Fibroblast of skin of right biceps (primary cell): ENCODE measurements at regions not wholly inside any gene's neighbourhood (a gene's known extent, or its start where the extent isn't known, plus 50 kb on each side); places are given as distances from the start of the nearest gene placed in this dataset.
"Not testable (repeated sequence)": the region's sequence is repeated elsewhere in the genome, so short reads cannot be mapped to it uniquely, and the experiment has no call there.

ENCODE experiments used
- DNase-seq: peaks from one replicate; pipeline ENCODE4 v3.0.0-alpha.2; 2013

DNA sequence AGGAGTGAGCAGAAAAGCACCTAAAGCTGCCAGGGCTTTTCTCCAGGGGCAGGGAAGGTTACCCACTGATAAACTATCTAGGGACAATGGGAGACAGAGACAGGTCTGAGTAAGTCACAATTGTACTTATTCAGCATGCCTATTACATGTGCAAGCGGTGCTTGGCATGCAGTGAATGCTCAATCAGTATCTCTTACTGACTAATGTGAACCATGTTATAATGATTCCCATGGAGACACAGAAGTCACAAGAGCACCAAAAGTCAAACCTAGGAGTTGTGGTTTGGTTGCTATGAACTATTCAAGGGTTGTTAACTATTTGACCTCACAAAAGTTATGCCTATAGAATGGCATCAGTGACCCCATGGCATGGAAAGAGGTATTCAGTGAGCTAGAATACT lies 50.0 kb upstream of the RASGRP1 start:
- no peak for DNase-seq

DNA sequence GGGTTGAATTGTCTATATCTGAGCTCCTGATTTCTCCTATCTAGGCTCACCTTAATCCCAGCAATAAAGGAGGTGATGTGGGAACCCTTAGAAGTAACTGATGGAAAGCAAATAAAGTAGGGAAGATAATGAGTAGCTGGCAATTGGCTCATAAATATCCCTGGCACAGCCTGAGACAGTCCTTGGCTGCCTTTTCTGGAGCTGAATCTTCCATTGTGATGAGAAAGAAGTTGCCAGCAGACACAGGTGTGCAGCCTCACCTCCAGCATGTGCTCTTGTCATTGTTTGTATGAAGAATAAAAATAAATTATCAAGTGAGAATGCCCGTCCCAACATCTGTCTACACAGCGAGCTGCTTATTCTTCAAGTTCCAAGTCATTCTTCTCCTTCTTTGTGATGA lies 53.2 kb upstream of the RASGRP1 start:
- DNase-seq = no peak

DNA sequence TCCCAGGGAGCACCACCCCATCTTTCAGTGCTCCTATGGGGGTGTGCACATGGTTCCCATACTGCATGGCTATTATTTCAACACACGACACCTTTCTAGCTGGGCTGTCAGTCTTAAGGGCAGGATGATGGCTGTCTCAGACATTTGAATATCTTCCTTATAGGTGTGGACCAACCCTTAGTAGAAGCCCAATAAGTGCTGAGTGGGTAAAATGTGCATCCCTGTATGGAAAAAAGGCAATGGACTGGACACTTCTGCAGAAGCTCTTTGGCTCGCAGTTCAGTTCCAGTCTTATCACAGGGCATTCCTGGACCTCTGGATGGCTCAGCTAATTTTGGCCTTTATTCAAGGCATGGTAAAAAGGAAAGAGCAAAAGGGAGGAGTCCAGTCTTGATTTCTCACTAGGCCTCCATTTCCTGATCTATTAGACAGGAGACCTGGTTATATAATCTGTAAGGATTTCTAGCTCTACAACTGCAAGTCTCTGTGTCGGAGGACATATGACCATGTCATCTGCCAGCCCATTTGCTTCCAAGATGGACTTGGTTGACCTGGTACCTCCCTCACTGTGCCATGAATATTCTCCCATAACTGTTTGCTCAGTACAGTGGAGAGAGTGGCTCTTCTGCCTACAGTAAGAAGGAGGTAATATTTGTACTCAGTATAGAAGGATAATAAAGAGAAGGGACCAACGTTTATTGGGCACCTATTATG lies 53.8 kb upstream of the RASGRP1 start:
- DNase-seq = no peak

DNA sequence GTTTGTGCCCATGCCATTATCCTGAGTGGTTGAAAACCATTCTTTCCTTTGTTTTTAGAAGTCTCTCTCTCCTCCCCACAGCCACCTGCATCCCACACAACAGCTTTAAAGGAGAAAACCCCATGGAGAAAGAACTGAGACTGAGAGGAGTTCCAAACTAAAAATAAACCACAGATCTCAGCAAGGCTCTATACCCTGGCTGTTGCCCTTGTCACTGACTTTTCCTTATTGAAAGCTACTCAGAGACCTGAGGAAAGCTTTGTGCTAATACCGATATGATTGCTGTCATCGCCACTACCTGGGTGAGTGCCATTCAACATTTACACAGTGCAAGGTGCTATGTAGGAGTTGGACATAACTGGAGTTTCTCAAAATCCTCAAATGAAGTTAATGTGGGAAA lies 55.5 kb upstream of the RASGRP1 start:
- DNase-seq = no peak

GRCh38 chr15:38620851-38621594 lies 56.4 kb upstream of the RASGRP1 start:
- no peak for DNase-seq

DNA sequence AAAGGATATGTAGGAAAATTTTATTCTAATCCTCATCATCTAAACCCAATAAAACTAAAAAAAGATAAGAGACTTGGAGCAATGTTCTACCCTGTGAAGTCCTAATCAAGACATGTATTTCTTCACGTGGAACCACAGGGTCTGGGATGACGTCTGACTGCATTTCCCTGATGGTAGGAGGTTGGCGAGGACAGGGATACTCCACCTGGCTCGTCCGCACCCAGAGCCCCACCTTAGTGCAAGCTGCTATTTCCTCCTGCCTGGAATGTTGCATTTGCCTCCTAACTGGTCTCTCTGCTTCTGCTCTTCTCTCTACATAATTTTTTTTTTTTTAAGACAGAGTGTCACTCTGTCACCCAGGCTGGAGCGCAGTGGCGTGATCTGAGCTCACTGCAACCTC lies 57.7 kb upstream of the RASGRP1 start:
- DNase-seq = no peak

DNA sequence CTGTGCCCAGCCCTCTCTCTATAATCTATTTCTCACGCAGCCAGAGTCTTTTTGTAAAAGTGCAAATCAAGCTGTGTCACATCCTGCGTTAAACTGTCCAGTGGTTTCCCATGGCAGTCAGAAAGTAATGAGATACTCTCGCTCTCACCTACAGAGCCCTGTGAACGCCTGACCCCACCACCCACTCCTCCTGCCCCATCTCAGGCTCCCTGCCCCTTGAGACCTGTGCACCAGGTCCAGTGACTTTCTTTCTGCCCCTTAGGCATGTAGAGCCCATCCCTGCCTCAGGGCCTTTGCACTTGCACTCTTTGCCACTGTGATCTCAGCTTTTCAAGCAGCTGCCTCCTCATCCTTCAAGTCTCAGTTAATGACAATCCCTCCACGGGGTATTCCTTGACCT lies 58.3 kb upstream of the RASGRP1 start:
- DNase-seq = no peak

- DNase-seq = no peak
Measured at GRCh38 chr15:38623744-38624143, 59.1 kb upstream of the RASGRP1 start.

- no peak for DNase-seq
Measured at GRCh38 chr15:38624244-38625205, 59.9 kb upstream of the RASGRP1 start.

DNA sequence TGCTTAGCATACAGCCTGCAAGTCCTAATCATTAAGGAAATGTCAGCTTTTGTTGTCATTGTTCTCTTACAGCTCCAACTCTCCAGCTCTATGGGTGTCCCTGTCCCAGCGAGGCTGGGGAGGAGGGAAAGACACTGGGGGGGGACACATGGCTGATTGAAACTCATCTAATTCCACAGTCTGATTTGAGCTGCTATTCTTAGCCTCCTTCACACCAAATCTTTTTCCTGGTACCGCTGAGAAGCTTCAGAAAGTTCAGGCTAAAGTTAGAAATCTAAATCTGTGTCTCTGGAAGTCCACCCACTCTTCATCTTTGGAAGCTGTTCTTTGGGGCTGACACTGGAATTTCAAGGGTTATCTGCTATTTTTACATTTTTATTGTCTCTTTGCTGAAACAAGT lies 61.3 kb upstream of the RASGRP1 start:
- DNase-seq = no peak

GRCh38 chr15:38626443-38627050 lies 61.9 kb upstream of the RASGRP1 start:
- no peak for DNase-seq

DNA sequence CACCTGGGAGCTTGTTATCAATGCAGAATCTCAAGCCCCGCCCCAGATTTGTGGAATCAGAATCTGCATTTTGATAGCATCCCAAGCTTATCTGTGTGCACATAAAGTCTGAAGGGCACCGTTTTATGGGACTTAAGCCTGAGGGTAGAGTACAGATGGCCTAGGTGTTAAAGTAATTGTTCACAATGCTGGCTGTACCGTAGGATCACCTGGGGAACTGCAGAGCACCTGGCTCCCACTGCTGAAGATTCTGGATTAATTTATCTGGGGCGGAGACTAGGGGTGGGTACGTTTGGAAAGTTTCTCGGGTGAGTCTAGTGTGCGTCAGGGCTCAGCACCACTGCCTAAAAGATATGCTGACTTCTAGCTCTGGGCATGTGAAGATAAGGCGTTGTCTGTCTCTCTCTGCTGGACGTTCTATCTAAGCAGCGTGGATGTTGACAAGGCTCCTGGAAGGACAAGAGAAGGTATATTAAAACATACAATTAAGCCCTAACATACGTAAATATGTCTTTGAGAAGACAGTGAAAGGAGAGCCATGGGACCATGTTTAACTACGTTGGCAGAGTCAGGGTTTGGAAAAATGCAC lies 63.2 kb upstream of the RASGRP1 start:
- DNase-seq = no peak

- DNase-seq = no peak
Measured at GRCh38 chr15:38631119-38632075, 66.8 kb upstream of the RASGRP1 start.

DNA sequence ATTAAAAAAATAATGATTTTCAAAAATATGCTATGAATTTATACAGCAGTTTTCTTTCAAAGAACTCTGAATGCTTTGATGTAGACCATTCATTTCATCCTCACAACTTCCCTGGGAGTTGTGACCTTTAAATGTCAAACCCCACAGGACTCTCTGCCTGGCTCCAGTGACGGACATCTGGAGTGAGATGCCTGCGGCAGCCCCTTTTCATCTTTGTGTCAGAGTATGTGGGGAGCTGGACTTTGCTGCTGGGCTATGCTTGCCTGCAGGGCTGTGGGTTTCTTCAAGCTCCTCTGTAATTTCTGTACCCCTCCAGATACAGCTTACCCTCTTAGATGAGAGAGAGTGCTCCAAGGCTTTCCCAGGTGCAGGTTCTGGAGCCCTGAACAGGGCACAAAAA lies 70.6 kb upstream of the RASGRP1 start:
- DNase-seq = no peak

DNA sequence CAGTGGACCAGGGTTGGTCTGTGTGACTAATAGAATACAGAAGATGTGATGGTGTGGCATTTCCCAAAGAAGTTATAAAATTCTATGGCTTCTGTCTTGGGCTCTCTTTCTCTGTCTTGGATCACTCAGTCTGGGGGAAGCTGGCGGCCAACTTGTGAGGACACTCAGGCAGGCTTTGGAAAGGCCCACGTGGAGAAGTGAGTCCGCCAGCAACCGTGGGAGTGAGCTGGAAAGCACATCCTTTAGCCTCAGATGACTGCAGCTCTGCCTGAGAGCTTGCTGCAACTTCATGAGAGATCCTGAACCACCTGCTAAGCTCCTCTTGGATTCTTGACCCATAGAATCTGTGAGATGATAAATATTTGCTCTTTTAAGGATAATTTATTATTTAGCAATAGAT lies 72.0 kb upstream of the RASGRP1 start:
- no peak for DNase-seq

DNA sequence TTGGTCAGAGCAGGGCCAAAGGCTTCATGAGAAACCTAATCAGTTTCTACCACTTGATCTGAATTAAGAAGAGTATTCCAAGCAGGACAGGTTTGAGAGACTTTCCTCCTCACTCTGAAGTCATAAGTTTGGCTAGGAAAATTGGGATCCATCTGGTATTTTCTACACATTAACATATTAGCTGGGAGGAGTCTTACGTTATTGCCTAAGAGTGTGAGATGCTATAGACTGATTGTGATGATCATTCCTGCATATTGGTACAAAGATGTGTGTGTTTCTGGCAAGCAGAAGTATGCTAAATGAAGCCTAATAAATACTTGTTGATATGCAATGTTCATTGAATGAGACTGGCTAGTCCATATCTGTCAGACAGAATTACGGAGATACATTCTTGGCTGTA lies 73.5 kb upstream of the RASGRP1 start:
- DNase-seq = no peak

- DNase-seq = no peak
Measured at GRCh38 chr15:38638811-38639210, 74.2 kb upstream of the RASGRP1 start.

GRCh38 chr15:38642689-38643270 lies 78.2 kb upstream of the RASGRP1 start:
- no peak for DNase-seq

GRCh38 chr15:38644353-38644752 lies 79.7 kb upstream of the RASGRP1 start:
- DNase-seq = not testable (repeated sequence)

DNA sequence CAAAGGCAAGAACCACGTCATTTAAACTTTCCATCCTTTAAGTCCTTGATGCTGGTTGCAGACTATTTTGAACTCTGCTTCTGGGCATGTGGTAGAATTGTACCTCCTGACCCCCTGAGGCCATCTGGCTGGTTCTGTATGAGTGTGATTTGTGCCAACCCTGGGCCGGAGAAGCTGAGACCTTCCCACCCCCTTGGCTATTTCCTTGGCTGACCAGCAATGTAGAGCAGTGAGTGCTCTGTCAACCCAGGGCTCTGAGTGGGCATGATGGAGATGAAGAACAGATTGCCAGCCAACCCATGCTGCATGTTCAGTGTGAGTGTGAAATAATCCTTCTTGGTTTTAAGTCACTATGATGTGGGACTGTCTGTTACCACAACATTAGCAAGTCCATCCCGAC lies 82.1 kb upstream of the RASGRP1 start:
- no peak for DNase-seq

- DNase-seq = peak; percentile 17
Measured at GRCh38 chr15:38647683-38648082, 83.1 kb upstream of the RASGRP1 start.
